ENCODE measurements at regions not wholly inside any gene's neighbourhood (a gene's known extent, or its start where the extent isn't known, plus 50 kb on each side); places are given as distances from the start of the nearest gene placed in this dataset.

DNA sequence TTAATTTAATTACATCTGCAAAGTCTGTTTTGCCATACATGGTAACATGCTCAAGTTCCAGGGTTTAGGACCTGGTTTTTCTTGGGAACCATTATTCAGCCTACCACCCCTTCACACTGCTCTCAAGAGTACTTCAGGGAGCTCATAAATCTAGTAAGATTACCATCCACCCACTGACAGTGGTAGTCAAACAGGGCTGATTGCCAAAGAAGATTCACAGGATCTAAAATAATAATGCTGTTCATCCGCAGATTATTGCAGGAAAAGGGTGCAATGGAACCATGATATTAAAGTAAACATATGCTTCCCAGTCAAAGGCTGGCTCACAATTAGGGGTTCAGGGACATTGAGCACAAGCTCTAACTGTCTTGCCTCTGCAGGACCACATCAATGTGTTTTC is 148.0 kb upstream of the CYRIA start:
- no peaks in the 10 kb centered on the region for H3K4me1 ChIP-seq
- no peaks in the 10 kb centered on the region for H3K27me3 ChIP-seq
- H3K36me3 ChIP-seq: no peaks in the 10 kb centered on the region
- no peak overlapping the region for H3K27ac ChIP-seq
- DNase-seq (ENCODE audit: extremely low spot score in 2 of 2): no peak
- intact Hi-C loops (cut with DNase I): no loop called here
- H3K9me3 ChIP-seq: no peaks in the 10 kb centered on the region
- TF ChIP-seq POLR2AphosphoS5 (IDR thresholded peaks at IDR 0.05; ENCODE audit: insufficient read depth in 1 of 2, low read depth in 1 of 2) (no peak), POLR2A (IDR thresholded peaks at IDR 0.05) (no peak)
- TF ChIP-seq, protein P1, sequence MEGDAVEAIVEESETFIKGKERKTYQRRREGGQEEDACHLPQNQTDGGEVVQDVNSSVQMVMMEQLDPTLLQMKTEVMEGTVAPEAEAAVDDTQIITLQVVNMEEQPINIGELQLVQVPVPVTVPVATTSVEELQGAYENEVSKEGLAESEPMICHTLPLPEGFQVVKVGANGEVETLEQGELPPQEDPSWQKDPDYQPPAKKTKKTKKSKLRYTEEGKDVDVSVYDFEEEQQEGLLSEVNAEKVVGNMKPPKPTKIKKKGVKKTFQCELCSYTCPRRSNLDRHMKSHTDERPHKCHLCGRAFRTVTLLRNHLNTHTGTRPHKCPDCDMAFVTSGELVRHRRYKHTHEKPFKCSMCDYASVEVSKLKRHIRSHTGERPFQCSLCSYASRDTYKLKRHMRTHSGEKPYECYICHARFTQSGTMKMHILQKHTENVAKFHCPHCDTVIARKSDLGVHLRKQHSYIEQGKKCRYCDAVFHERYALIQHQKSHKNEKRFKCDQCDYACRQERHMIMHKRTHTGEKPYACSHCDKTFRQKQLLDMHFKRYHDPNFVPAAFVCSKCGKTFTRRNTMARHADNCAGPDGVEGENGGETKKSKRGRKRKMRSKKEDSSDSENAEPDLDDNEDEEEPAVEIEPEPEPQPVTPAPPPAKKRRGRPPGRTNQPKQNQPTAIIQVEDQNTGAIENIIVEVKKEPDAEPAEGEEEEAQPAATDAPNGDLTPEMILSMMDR (IDR thresholded peaks at IDR 0.05): no peak
- no peak overlapping the region for H3K4me3 ChIP-seq

DNA sequence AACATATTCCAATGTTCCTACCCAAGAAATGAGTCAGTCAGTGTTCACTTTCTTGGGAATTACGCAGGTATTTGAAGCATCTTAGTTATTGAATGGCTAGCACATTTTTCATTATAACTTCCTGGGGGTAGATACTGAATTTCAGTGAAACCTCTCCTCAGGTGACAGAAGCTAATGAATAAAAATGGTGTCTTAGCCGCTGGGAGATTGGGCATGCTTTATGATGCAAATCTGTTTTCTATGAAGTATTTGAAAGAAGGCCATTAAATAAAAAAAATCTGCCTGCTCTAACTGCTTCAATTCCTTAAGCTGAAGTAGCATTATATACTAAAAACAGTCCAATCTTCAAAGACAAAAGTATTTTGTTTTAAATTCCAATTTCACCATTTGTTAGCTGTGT is 132.8 kb upstream of the CYRIA start:
- DNase-seq (ENCODE audit: extremely low spot score in 2 of 2): no peak

DNA sequence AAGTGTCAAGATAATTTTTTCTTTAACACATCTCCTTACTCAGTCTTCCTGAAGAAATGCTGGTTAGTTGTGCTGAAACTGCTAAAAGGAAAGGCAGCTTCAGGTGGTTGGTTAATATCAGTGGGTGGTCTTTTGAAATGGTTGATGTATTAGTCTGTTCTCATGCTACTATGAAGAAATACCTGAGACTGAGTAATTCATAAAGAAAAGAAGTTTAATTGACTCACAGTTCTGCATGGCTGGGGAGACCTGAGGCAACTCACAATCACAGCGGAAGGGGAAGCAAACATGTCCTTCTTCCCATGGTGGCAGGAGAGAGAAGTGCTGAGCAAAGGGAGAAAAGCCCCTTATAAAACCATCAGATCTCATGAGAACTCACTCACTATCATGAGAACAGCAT is 125.9 kb upstream of the CYRIA start:
- no peak for DNase-seq (ENCODE audit: extremely low spot score in 2 of 2)
- intact Hi-C loops (cut with DNase I): no loop called here
- TF ChIP-seq POLR2AphosphoS5 (IDR thresholded peaks at IDR 0.05; ENCODE audit: insufficient read depth in 1 of 2, low read depth in 1 of 2) (no peak), POLR2A (IDR thresholded peaks at IDR 0.05) (no peak)
- TF ChIP-seq, protein P1 (IDR thresholded peaks at IDR 0.05): no peak
- no peak overlapping the region for H3K4me3 ChIP-seq
- H3K9me3 ChIP-seq: no peaks in the 10 kb centered on the region
- H3K27ac ChIP-seq: no peak overlapping the region
- no peaks in the 10 kb centered on the region for H3K4me1 ChIP-seq
- H3K27me3 ChIP-seq: no peaks in the 10 kb centered on the region
- H3K36me3 ChIP-seq: no peaks in the 10 kb centered on the region

More for the DNA sequence above, 132.8 kb upstream of the CYRIA start:
- Histone ChIP-seq H3K4me3 (no peak overlapping the region), H3K27me3 (no peaks in the 10 kb centered on the region), H3K9me3 (no peaks in the 10 kb centered on the region), H3K36me3 (no peaks in the 10 kb centered on the region), H3K4me1 (no peaks in the 10 kb centered on the region), H3K27ac (no peak overlapping the region)
- no peak for TF ChIP-seq POLR2A (IDR thresholded peaks at IDR 0.05)
- TF ChIP-seq, protein P1 (IDR thresholded peaks at IDR 0.05): no peak
- TF ChIP-seq POLR2AphosphoS5 (IDR thresholded peaks at IDR 0.05; ENCODE audit: insufficient read depth in 1 of 2, low read depth in 1 of 2): no peak
- intact Hi-C loops (cut with DNase I): no loop called here

DNA sequence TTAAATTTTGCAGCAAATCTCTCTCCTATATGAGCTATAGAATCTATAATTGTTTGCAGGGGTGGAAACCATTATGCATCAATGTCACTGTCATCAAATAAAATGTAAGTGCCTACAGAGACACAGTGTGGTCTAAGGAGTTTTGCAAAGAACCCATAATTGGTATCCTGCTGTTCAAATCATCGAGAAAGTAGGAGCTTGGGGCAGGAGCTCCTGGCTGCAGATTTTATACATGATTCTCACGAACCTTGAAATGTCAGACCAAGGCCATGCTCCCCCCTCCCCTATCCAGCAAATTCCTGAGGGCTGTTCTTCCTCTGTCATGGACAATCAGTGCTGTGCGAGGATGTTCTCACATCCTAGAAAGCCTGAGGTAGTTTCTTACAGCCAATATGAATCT is 119.5 kb upstream of the CYRIA start:
- H3K27me3 ChIP-seq: no peaks in the 10 kb centered on the region
- H3K4me1 ChIP-seq: no peaks in the 10 kb centered on the region
- DNase-seq (ENCODE audit: extremely low spot score in 2 of 2): no peak
- no peaks in the 10 kb centered on the region for H3K36me3 ChIP-seq
- H3K4me3 ChIP-seq: no peak overlapping the region
- intact Hi-C loops (cut with DNase I): no loop called here
- H3K27ac ChIP-seq: no peak overlapping the region
- TF ChIP-seq POLR2A (IDR thresholded peaks at IDR 0.05) (no peak), POLR2AphosphoS5 (IDR thresholded peaks at IDR 0.05; ENCODE audit: insufficient read depth in 1 of 2, low read depth in 1 of 2) (no peak)
- TF ChIP-seq, protein P1 (IDR thresholded peaks at IDR 0.05): no peak
- no peaks in the 10 kb centered on the region for H3K9me3 ChIP-seq

DNA sequence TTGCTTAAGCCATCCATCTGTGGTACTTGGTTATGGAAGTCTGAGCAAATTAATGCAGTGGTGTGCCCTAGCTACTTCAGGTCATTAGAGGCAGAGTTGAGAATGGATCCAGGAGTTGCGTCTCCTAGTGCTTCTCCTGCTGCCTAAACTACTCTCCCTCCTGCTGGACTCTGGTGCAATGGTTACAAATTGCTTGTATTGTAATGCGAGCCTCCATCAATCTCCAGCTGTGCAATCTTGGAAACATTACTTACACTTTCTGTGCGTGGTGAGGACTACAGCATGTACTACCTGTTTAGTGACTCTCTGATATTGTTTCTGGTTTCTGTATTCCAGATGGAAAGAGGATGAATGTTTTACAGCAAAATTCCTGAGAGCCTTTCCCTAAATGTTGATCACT is 119.0 kb upstream of the CYRIA start:
- no peak for TF ChIP-seq POLR2AphosphoS5 (IDR thresholded peaks at IDR 0.05; ENCODE audit: insufficient read depth in 1 of 2, low read depth in 1 of 2)
- TF ChIP-seq POLR2A (IDR thresholded peaks at IDR 0.05): no peak
- TF ChIP-seq, protein P1 (IDR thresholded peaks at IDR 0.05): no peak
- no peaks in the 10 kb centered on the region for H3K27me3 ChIP-seq
- no peak overlapping the region for H3K4me3 ChIP-seq
- DNase-seq (ENCODE audit: extremely low spot score in 2 of 2): no peak
- no peak overlapping the region for H3K27ac ChIP-seq
- intact Hi-C loops (cut with DNase I): no loop called here
- H3K9me3 ChIP-seq: no peaks in the 10 kb centered on the region
- H3K4me1 ChIP-seq: no peaks in the 10 kb centered on the region
- no peaks in the 10 kb centered on the region for H3K36me3 ChIP-seq
